Neutrophil (primary cell): ENCODE measurements at regions not wholly inside any gene's neighbourhood (a gene's known extent, or its start where the extent isn't known, plus 50 kb on each side); places are given as distances from the start of the nearest gene placed in this dataset.

Source experiments
- H3K27ac ChIP-seq: fragments of 200-600 bp; sonication (generic); 2 replicates; pipeline ENCODE4 v1.5.1; 2016; ENCODE audit warnings: mild to moderate bottlenecking, moderate library complexity
- H3K27me3 ChIP-seq: fragments of 200-600 bp; sonication (generic); 2 replicates; pipeline ENCODE4 v1.6.0; 2016; ENCODE audit warnings: mild to moderate bottlenecking
- H3K36me3 ChIP-seq: fragments of 200-600 bp; sonication (generic); 2 replicates; pipeline ENCODE4 v1.5.1; 2017
- H3K4me1 ChIP-seq, 2 experiments: fragments of 200-600 bp in 1 of 2; sonication (generic) in 1 of 2; 1 replicate in 1 of 2; 2 replicates in 1 of 2; pipeline versions ENCODE4 v1.5.1 to v1.6.1; 2013 to 2016; ENCODE audit warnings: low read depth in 1 of 2, low read length in 1 of 2, mild to moderate bottlenecking in 1 of 2, moderate library complexity in 1 of 2; ENCODE audit not compliant: control insufficient read depth in 1 of 2, insufficient read depth in 1 of 2
- H3K4me3 ChIP-seq, 2 experiments: fragments of 200-600 bp in 1 of 2; sonication (generic) in 1 of 2; 1 replicate in 1 of 2; 2 replicates in 1 of 2; pipeline ENCODE4 v1.5.1; 2013 to 2016; ENCODE audit warnings: low read depth in 1 of 2, low read length in 1 of 2, mild to moderate bottlenecking in 1 of 2, moderate library complexity in 1 of 2
- H3K9me3 ChIP-seq: fragments of 200-600 bp; sonication (generic); 2 replicates; pipeline ENCODE4 v1.5.1; 2016
- TF ChIP-seq, protein P1 (sequence below): fragments of 200-600 bp; sonication (generic); IDR thresholded peaks from 2 replicates; pipeline ENCODE4 v1.5.1; 2016; ENCODE audit warnings: antibody characterized with exemption

DNA sequence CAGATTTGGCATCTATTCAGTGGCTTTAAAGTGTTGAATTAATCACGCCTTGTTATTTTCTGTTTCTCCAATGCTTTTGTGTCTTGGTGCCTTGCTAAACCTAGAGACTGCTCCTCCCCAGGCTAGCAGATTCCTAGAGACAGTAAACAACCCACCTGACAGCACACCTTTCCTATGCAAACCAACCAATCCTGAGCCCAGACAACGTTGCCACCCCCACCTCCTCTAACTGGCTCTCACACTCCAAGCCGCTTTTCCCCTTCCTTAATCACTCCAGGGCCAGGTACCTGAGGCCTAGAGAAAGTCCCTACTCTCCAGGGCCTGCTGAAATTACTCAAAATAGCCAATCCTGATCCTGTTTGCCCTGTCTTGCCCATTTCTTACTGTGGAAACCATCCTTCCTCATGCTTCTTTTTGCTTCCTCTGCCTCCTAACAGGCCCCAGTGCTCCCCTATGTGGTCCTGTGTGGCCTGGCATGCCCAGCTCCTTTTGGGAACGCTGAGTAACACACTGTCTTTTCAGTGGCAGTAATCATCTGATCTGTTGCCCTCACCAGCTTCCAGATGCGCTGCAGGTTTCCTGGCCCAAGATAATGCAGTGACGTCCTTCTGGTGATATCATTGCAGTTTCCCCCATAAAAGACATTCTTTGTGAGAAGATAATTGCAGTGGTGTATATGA is 53.4 kb downstream of the GAS1 start:
- Histone ChIP-seq H3K4me1 (no peaks in the 10 kb centered on the region), H3K4me3 (no peak overlapping the region), H3K27me3 (no peaks in the 10 kb centered on the region), H3K27ac (no peak overlapping the region), H3K9me3 (no peaks in the 10 kb centered on the region), H3K36me3 (no peaks in the 10 kb centered on the region)
- TF ChIP-seq, protein P1, sequence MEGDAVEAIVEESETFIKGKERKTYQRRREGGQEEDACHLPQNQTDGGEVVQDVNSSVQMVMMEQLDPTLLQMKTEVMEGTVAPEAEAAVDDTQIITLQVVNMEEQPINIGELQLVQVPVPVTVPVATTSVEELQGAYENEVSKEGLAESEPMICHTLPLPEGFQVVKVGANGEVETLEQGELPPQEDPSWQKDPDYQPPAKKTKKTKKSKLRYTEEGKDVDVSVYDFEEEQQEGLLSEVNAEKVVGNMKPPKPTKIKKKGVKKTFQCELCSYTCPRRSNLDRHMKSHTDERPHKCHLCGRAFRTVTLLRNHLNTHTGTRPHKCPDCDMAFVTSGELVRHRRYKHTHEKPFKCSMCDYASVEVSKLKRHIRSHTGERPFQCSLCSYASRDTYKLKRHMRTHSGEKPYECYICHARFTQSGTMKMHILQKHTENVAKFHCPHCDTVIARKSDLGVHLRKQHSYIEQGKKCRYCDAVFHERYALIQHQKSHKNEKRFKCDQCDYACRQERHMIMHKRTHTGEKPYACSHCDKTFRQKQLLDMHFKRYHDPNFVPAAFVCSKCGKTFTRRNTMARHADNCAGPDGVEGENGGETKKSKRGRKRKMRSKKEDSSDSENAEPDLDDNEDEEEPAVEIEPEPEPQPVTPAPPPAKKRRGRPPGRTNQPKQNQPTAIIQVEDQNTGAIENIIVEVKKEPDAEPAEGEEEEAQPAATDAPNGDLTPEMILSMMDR: no peak

DNA sequence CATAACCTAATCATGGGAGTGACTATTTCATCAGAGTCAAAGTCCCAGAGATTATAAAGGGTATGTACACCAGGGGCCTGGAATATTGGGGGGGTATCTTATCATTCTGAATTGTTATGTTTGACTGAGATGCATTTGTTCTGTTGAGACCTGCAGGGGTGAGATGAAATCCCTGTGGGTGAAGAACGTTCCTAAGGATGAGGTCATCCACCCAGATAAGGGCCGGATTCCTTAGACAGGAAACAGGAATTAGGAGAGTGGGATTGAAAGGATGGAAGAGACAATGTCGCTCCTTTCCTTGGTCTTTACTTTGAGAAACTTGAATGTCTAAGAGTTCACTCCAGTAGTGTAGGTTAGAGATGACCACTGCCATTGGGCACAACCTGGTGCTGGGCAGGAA is 54.7 kb downstream of the GAS1 start:
- Histone ChIP-seq H3K36me3 (no peaks in the 10 kb centered on the region), H3K4me3 (no peak overlapping the region), H3K27ac (no peak overlapping the region), H3K9me3 (no peaks in the 10 kb centered on the region), H3K27me3 (no peaks in the 10 kb centered on the region), H3K4me1 (no peaks in the 10 kb centered on the region)
- TF ChIP-seq, protein P1: no peak

DNA sequence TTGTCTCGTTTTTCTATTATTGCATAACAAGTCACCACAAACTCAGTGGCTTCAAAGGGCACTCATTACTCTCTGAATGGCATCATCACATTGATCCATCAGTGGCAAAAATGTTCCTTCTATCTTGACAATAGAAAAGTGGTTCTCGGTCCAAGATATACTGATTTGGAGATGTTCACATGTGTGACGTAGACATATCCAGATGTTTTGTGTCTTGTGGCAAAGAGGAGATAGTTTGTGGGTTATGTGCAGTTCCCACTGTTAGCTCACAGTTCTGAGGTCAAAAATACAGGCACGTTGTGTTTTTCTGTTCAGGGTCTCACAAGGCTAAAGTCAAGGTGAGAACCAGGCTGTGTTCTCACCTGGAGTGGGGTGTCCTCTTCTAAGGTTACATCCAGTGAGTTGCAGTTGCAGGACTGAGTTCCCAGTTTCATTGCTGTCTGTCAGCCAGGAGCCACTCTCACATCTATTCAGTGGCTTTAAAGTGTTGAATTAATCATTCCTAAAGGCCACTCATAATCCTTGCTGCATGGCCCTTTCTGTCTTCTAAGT is 55.3 kb downstream of the GAS1 start:
- Histone ChIP-seq H3K4me1 (no peaks in the 10 kb centered on the region), H3K27me3 (no peaks in the 10 kb centered on the region), H3K27ac (no peak overlapping the region), H3K9me3 (no peaks in the 10 kb centered on the region), H3K36me3 (no peaks in the 10 kb centered on the region), H3K4me3 (no peak overlapping the region)
- TF ChIP-seq, protein P1: no peak

DNA sequence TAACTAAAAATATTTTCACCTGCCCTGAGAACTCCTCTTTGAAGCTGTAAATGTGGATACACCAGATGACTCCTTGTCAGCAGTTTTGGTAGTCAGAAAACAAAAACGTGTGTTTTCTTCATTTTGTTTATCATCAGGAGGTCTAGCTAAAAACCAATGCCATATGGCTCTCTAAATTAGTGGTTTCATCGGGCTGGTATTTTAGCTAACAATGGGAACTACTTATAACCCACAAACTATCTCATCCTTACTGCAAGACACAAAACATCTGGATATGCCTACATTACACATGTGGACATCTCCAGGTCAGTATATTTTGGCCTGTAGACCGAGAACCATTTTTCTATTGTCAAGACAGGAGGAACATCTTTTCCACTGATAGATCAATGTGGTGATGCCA is 56.2 kb downstream of the GAS1 start:
- TF ChIP-seq, protein P1: no peak
- no peaks in the 10 kb centered on the region for H3K27me3 ChIP-seq
- H3K4me1 ChIP-seq: no peaks in the 10 kb centered on the region

DNA sequence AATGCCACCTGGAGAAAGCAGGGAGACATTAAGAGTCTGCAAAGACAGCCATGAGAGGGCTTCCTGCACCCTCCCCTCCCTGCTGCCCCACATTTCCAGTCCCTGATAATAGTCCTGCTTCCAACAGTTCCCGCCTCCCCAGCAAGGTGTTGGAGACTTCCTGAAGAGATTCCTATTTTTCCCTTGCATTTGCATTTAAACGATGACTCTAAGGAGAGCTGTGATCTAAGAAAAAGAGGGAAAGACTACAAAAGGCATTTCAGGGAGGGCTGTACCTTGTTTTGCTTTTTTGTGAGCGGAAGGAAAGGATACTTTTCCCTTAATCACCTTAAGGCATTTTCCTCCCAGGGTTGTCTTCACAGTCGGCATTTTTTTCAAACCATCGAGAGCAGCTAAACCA is 62.1 kb downstream of the GAS1 start:
- H3K4me1 ChIP-seq: no peaks in the 10 kb centered on the region
- TF ChIP-seq, protein P1: no peak
- no peak overlapping the region for H3K27ac ChIP-seq
- no peak overlapping the region for H3K4me3 ChIP-seq
- no peaks in the 10 kb centered on the region for H3K9me3 ChIP-seq
- no peaks in the 10 kb centered on the region for H3K27me3 ChIP-seq
- H3K36me3 ChIP-seq: no peaks in the 10 kb centered on the region

More for the DNA sequence above, 56.2 kb downstream of the GAS1 start:
- Histone ChIP-seq H3K27ac (no peak overlapping the region), H3K4me3 (no peak overlapping the region), H3K36me3 (no peaks in the 10 kb centered on the region), H3K9me3 (no peaks in the 10 kb centered on the region)
